ENCODE measurements at regions not wholly inside any gene's neighbourhood (a gene's known extent, or its start where the extent isn't known, plus 50 kb on each side); places are given as distances from the start of the nearest gene placed in this dataset.

- no peak for TF ChIP-seq POLR2A (IDR thresholded peaks at IDR 0.05)
- no peak for TF ChIP-seq CTCF (IDR thresholded peaks at IDR 0.05)
- no peak for TF ChIP-seq POLR2AphosphoS5 (IDR thresholded peaks at IDR 0.05)
Observed at GRCh38 chr14:80056497-80056801, 154.9 kb downstream of the DIO2 start.
